ENCODE measurements at regions not wholly inside any gene's neighbourhood (a gene's known extent, or its start where the extent isn't known, plus 50 kb on each side); places are given as distances from the start of the nearest gene placed in this dataset.

DNA sequence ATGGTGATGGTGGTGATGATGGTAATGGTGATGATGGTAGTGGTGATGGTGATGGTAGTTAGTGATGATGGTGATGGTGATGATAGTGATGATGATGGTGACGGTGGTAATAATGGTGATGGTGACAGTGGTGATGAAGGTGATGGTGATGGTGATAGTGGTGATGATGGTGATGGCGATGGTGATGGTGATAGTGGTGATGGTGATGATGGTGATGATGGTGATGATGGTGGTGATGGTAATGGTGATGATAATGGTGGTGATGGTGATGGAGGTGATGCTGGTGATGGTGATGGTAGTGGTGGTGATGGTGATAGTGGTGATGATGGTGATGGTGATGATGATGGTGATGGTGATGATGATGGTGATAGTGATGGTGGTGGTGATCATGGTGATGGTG lies 148.7 kb upstream of the TNRC6C start:
- no peak for DNase-seq

GRCh38 chr17:77810536-77810935 lies 148.0 kb upstream of the TNRC6C start:
- no peak for DNase-seq

- DNase-seq: no peak
Measured at GRCh38 chr17:77811521-77811920, 147.0 kb upstream of the TNRC6C start.

- no peak for DNase-seq
Measured at GRCh38 chr17:77814091-77814772, 144.3 kb upstream of the TNRC6C start.

DNA sequence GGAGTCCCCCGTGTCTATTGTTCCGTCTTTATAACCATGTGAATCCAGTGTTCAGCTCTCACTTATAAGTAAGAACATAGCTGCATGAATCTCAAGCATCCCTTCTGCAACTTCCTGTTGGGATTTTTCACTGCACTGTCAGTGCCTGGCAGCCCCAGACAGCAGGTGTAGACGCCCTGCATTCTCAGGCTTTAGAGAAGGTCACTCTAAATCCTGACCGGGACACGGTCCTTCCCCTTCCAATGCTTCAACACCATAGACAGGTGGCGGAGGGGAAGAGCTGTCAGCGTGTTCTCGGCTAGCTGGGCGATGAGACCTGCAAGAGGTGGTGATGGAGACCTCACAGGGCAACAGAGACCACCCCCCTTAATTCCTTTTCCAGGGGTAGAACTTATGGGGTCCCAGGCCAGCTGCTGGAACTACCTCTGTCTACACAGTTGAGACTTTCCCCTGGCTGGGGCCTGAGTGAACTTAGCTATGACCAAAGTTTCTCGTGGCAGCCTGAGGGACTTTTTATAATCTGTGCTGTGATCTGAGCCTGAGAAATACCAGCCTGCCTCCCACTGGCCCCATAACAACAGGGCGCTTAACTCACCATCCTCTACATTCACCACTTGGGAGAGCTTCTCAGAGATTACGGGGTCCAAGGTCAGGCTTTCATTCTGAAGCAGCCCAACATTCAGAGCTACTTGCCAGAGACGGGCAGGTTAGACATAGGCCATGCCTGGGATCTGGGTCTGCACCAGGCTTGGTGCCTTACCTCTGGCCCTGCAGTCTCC lies 143.2 kb upstream of the TNRC6C start:
- peak; percentile 37 for DNase-seq

DNA sequence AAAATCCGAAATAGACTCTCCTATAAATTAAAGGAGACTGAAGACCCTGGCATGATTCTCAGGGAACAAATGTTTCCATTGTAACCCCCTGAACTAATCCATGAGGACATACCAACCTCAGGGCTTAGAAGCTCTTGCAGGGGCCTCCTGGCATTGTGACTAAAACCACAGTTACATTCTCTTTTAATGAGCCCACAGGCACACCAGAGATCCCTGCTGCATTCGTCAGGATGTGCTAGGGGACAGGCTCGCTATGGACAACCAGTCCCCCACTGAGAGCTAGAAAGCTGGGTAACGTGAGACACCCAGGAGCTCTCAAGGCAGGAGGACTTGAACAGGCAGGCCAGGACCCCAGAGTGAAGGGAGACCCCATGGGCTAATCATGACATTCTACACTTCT lies 140.6 kb upstream of the TNRC6C start:
- DNase-seq: no peak

- peak; percentile 63 for DNase-seq
Measured at GRCh38 chr17:77819497-77819896, 139.0 kb upstream of the TNRC6C start.

DNA sequence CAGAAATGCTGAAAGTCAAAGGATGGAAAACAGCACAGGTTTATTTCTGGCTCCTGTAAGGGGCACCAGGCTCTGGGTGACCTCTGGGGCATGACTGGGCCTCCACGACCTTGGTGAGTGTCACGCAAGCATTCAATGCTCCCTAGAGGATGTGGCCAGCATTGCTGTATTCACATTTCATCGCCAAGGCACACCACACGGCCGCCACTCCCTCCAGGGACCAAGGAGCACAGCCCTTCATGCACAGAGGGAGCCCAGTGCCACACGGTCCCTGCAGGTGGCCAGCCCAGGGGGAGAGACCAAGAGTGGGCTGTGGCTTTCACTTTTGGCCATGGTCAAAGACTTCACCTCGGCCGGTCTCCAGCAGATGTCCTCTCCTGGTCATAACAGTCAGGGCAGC lies 137.4 kb upstream of the TNRC6C start:
- DNase-seq: peak; percentile 72

DNA sequence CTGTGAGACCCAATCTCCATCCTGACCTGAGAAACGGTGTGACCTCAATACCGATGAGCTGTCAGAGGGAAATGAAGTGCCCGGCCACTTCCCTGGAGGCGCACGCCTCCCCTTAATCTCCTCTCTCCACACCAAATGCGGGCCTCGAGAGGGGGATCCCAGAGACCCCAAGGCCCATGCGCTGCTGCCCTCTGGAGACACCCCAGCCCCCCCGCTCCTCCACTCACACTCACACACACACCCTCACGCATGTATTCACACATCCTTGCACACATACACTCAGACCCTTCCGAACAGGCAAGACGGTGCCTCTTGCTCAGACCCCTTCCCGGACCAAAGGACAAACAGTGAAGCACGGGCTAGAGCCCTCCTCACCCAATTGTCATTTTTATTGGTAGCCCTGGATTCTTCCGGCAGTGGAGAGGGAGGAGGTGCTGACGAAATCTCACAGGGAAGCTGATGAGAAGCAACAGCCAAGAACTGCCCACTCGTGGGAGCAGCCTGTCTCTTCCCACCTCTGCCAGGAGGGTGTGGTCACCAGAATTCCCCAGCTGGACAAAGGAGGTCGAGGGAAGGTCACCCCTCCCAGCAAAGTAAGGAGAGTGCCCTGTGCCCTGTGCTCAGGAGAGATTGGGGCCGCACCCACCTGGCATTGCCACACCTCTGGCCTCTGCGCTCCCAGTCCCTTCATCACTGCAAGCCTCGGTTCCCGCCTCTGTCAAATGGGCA lies 136.0 kb upstream of the TNRC6C start:
- no peak for DNase-seq

GRCh38 chr17:77824102-77824779 lies 134.3 kb upstream of the TNRC6C start:
- DNase-seq: no peak

DNA sequence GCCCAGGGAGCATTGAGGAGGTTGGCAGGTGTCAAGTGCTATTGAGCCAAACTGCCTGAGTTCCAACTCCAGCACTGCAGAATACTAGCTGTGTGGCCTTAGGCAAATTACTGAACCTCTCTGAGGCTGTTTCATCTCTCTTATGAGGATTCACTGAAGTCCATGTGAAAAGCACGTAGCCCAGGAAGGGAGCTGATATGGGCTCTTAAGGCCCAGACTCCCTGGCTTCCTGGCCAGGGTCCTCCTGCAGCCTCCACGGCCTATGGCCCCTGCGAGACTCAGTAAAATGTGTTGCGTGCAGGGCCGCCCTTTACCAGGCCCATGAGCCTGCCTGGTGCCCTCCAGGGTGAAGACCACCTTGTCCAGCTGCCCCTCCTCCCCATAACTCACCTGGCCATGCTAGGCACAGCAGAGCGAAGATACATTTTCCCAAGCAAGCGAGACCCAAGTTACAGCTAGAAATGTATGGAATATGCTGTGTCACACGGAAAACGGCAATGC lies 133.7 kb upstream of the TNRC6C start:
- no peak for DNase-seq

GRCh38 chr17:77825621-77826020 lies 132.9 kb upstream of the TNRC6C start:
- DNase-seq: no peak

DNA sequence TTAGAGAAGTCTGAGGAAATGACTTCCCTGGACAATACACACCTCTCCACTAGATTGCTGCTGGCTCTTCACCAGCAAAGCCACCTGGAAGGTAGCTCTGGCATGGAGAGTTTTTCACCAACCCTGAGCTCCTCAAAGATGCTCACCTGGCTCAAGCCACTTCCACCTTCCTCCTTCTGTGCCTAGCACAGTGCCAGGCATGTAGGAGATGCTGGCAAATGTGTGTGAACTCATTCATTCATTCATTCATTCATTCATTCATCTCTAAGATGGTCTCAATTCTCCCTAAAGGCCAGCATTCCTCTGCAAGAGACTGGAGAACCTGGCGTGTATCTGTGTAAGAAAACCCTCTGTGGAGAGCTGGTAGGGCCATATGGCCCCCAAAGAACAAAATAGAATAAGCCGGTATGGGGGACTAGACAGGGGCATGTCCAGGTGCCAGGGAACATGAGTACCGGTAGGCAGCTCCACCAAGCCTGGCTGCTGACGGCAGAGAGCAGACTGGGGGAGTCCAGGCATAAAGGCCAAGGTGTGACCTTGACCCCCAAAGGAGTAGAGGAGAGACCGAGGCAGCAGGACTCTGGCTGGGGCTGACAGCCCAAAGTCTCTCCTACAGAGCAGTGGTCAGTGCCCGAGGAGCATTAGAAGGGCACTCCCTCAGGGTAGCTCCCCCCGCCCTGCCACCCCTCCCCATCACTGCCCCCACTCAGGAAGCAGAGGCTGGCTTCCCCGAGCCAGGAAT lies 132.2 kb upstream of the TNRC6C start:
- DNase-seq: no peak

- no peak for DNase-seq
Measured at GRCh38 chr17:77827039-77827438, 131.5 kb upstream of the TNRC6C start.

DNA sequence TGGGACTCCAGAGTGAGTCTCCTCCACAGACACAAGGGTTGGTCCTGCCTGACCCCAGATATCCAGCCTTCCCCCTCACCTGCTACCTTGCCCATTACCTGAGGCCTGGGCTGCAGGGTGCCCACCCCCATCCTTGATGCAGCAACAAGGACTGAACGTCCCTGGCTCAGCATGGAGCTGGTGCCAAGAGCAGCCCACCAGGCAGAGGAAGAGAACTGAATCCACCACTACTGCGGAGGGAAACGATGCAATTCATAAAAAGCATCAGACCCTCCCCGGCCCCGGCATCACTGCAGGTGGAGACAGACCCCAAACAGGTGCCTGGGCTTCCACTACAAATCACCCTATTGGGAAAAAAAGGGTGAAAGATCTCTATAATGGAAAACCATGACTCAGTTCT lies 131.0 kb upstream of the TNRC6C start:
- no peak for DNase-seq

DNA sequence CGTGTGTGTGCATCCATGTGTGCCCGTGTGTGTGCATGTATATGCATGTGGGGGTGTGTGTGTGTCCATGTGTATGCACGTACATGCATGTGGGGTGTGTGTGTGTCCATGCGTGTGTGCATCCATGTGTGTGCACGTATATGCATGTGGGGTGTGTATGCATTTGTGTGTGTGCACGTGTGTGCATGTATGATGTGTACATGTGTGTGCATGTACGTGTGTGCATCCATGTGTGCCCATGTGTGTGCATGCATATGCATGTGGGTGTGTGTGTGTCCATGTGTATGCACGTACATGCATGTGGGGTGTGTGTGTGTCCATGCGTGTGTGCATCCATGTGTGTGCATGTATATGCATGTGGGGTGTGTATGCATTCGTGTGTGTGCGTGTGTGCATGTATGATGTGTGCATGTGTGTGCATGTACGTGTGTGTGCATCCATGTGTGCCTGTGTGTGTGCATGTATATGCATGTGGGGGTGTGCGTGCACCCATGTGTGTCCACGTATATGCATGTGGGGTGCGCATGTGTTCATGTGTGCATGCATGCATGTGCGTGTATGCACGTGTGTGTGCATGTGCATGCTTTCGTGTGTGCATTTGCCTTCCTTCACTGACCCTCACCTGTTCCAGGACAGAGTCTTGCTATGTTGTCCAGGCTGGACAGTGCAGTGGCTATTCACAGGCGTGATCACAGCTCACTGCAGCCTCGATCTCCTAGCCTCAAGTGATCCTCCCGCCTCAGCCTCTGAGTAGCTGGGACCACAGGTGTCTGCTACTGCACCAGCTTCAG lies 129.6 kb upstream of the TNRC6C start:
- DNase-seq: no peak

DNA sequence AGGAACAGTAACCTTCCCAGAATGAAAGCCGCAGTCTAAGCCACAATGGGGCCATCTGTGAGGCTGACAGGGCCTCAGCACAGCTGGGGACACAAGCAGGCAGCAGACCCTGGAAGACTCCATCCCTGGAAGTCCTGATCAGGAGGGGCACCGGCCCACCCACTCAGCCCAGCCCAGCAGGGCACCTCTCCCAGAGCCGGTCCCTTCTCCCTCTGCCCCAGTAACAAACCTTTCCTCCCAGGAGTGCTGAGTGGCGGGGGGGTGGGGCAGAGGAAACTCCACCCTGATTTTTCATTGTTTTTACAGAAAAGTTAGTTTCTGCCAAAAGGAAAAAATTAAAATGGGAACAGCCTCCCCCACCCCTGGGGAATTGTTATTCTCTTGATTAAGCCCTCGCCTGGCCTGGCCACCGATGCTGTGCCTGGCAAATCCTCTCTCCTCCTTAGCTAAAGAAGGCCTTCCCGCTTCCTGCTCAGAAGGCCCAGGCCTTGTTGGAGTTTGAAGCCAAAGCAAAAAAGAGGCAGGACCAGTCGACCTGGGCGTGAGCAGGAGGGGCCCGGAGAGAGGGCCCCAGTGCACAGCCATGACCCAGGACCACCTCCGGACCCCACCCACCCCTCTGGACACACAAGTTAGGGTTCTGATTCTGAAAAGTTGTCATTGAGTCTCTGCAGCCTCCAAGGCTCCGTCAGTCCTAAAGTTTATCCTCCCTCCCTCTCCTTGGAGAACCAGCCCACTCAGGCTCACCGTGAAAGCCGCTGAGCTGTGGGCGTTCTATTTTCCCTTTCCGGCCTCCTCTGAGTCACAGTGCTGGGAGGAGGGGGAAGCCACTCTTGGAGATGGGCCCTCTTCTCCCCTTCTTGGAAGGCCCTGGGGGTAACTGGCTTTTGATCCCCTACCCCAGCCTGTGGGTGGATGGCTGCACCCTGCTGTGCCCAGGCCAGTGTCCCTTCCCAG lies 128.4 kb upstream of the TNRC6C start:
- peak; percentile 74 for DNase-seq

DNA sequence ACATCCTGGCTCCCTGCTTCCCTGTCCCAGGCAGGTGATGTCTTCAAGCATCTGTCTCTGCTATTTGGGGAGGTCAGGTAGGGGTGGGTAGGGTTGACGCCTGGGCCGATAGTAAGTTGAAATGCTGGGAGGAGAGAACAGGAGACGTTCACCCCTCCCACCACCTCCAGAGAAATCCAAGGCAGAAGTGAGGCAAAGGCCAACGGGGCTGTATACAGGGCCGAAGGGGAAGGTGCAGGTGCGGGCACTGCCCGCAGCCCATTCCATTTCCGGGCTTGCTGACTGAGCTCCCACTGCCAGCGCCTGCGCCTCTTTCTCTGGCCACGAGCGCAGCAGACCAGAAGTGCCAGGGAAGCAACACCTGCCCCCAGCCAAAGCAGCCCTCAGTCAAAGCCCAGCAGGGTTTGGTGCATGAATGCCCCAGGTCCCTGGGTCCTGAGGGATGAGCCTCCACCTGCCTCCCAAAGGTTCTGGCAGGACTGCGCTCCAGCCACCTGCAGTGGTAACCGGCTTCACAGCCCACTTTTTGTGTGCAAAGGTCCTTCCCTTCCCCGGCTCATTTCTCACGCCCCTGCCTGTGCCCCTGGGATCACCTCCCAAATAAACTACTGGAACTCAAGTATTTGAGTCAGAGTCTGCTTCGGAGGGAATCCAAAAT lies 127.6 kb upstream of the TNRC6C start:
- no peak for DNase-seq

DNA sequence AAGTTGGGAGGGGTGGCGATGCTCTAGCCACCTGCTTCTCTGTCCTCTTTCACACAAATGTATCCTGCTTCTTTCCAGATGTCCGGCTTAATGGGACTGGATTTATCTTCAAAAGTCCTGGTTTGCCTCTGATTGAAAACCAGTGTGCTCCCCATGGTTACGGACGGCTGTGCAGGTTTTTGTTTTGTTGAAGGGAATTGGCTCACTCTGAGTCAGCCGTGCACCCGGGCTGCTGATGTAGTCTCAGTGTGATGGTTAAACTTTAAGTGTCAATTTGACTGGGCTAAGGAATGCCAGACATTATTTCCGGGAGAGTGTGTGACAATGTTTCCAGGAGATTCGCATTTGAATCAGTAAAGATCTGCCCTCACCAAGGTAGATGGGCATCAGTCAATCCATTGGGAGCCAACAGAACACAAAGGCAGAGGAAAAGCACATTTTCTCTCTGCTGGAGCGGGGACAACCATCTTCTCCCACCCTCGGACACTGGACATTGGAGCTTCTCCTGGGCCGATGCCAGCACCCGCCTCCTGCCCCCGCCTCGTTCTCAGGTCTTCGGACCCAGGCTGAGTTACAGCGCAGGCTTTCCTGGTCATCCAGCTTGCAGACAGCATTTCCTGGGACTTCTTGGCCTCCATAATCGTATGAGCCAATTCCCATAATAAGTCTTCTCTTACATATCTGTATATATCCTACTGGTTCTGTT lies 126.9 kb upstream of the TNRC6C start:
- DNase-seq: no peak
